ENCODE measurements at regions not wholly inside any gene's neighbourhood (a gene's known extent, or its start where the extent isn't known, plus 50 kb on each side); places are given as distances from the start of the nearest gene placed in this dataset.

- no peak for TF ChIP-seq ZNF549 (tag by site-specific recombination; IDR thresholded peaks at IDR 0.05)
- no peaks in the 10 kb centered on the region for H3K4me1 ChIP-seq (ENCODE audit: control insufficient read depth, insufficient read depth, low read length)
- no peak overlapping the region for H3K27ac ChIP-seq (ENCODE audit: extremely low read depth, low read depth, low read length)
- CTCF ChIA-PET = no interaction called here
- POLR2A ChIA-PET = no interaction called here
- H3K36me3 ChIP-seq (ENCODE audit: control insufficient read depth in 2 of 2, insufficient read depth in 1 of 2, low read length in 2 of 2) = no peaks in the 10 kb centered on the region
- no peaks in the 10 kb centered on the region for H3K9me3 ChIP-seq (ENCODE audit: control insufficient read depth, insufficient read depth, low read depth, low read length)
- H3K4me3 ChIP-seq (ENCODE audit: low read depth, low read length) = no peak overlapping the region
Observed at GRCh38 chr13:103996733-103997132, 930.5 kb upstream of the SLC10A2 start.

DNA sequence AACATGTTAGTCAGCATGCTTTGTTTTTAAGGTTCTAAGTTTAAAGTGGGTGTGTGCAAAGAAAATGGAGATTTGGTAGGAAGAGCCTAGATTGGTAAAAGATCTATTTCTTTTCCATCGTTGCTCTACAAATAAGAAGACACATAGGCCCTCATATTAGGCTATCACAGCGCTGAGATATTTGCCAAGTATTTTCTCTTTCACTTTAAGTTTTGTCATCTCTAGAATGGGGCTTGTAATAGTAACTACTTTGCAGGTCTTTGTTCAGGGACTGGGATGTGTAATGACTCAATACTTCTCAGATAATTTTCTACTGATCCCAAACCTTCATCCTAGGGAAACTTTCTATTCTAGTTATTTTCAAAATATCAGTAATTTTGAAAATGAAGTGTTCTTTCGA, 917.7 kb upstream of the SLC10A2 start:
- ChIA-PET POLR2A (no interaction called here), CTCF (no interaction called here)
- Histone ChIP-seq H3K9me3 (ENCODE audit: control insufficient read depth, insufficient read depth, low read depth, low read length) (no peaks in the 10 kb centered on the region), H3K36me3 (ENCODE audit: control insufficient read depth in 2 of 2, insufficient read depth in 1 of 2, low read length in 2 of 2) (no peaks in the 10 kb centered on the region), H3K27ac (ENCODE audit: extremely low read depth, low read depth, low read length) (no peak overlapping the region), H3K4me1 (ENCODE audit: control insufficient read depth, insufficient read depth, low read length) (no peaks in the 10 kb centered on the region), H3K4me3 (ENCODE audit: low read depth, low read length) (no peak overlapping the region)
- TF ChIP-seq ZSCAN4 (tag by site-specific recombination; IDR thresholded peaks at IDR 0.05) (no peak), ZNF280D (tag by site-specific recombination; IDR thresholded peaks at IDR 0.05) (no peak), ZNF302 (tag by site-specific recombination; IDR thresholded peaks at IDR 0.05; ENCODE audit: low read depth) (no peak), ZNF311 (tag by site-specific recombination; IDR thresholded peaks at IDR 0.05; ENCODE audit: borderline replicate concordance) (no peak), ZNF580 (tag by site-specific recombination; IDR thresholded peaks at IDR 0.05) (no peak), OSR2 (tag by site-specific recombination; IDR thresholded peaks at IDR 0.05) (no peak), ZNF121 (tag by site-specific recombination; IDR thresholded peaks at IDR 0.05) (no peak), ZNF658 (tag by site-specific recombination; IDR thresholded peaks at IDR 0.05) (no peak), ZNF501 (tag by site-specific recombination; IDR thresholded peaks at IDR 0.05) (no peak)

- H3K4me3 ChIP-seq (ENCODE audit: low read depth, low read length) = no peak overlapping the region
- ChIA-PET POLR2A (no interaction called here), CTCF (no interaction called here)
- H3K27ac ChIP-seq (ENCODE audit: extremely low read depth, low read depth, low read length) = no peak overlapping the region
- no peaks in the 10 kb centered on the region for H3K4me1 ChIP-seq (ENCODE audit: control insufficient read depth, insufficient read depth, low read length)
- no peaks in the 10 kb centered on the region for H3K36me3 ChIP-seq (ENCODE audit: control insufficient read depth in 2 of 2, insufficient read depth in 1 of 2, low read length in 2 of 2)
- TF ChIP-seq ZNF138 (tag by site-specific recombination; IDR thresholded peaks at IDR 0.05; ENCODE audit: borderline replicate concordance) = no peak
- no peak for TF ChIP-seq ZNF354C (tag by site-specific recombination; IDR thresholded peaks at IDR 0.05; ENCODE audit: borderline replicate concordance, low read depth)
- no peak for TF ChIP-seq KLF16 (tag by site-specific recombination; IDR thresholded peaks at IDR 0.05)
- TF ChIP-seq ZNF660 (tag by site-specific recombination; IDR thresholded peaks at IDR 0.05) = no peak
- TF ChIP-seq ZNF416 (tag by site-specific recombination; IDR thresholded peaks at IDR 0.05) = no peak
- no peak for TF ChIP-seq SP7 (tag by site-specific recombination; IDR thresholded peaks at IDR 0.05)
- no peak for TF ChIP-seq SP3 (tag by site-specific recombination; IDR thresholded peaks at IDR 0.05)
- no peak for TF ChIP-seq ZNF76 (tag by site-specific recombination; IDR thresholded peaks at IDR 0.05; ENCODE audit: borderline replicate concordance, low read depth)
- TF ChIP-seq ZNF423 (tag by site-specific recombination; IDR thresholded peaks at IDR 0.05) = no peak
- TF ChIP-seq ELK4 (IDR thresholded peaks at IDR 0.05; ENCODE audit: borderline replicate concordance, low read depth, low read length) = no peak
- H3K9me3 ChIP-seq (ENCODE audit: control insufficient read depth, insufficient read depth, low read depth, low read length) = no peaks in the 10 kb centered on the region
Observed at GRCh38 chr13:103976371-103976770, 910.2 kb upstream of the SLC10A2 start.
